GM21737 (cell line): ENCODE measurements at regions not wholly inside any gene's neighbourhood (a gene's known extent, or its start where the extent isn't known, plus 50 kb on each side); places are given as distances from the start of the nearest gene placed in this dataset.

Source experiments
- ATAC-seq: cut with Tn5 transposase; IDR thresholded peaks from one replicate; pipeline ENCODE4 v1.9.1; 2021; ENCODE audit warnings: mild to moderate bottlenecking, moderate library complexity; ENCODE audit not compliant: unreplicated experiment

- no peak for ATAC-seq
Measured at GRCh38 chr5:82330530-82331270, 52.5 kb upstream of the RPS23 start.

DNA sequence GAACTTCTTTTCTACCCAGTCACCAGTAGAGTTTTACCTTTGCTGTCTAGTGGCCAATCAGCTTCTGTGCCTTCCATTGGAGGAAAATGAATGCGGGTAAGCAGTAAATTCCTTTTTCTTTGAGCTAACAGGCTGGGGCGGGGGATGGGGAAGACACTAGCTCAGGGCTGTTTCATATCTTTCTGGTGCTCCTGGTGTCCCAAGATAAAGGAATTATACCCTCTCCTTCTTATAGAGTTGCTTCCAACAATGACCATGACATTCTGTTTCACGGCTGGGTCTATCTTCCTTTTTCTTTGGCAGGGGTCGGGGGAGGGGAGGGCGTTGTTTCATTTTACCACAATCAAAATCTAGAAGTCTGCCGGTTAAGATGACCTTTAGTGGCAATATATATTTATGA is 51.2 kb upstream of the RPS23 start:
- ATAC-seq, result no peak
